Ovary (tissue), 7 donors: ENCODE measurements at regions not wholly inside any gene's neighbourhood (a gene's known extent, or its start where the extent isn't known, plus 50 kb on each side); places are given as distances from the start of the nearest gene placed in this dataset.
"Not testable (repeated sequence)": the region's sequence is repeated elsewhere in the genome, so short reads cannot be mapped to it uniquely, and the experiment has no call there.

Experiments used
- DNase-seq, 5 donors: peaks; one replicate each; pipeline ENCODE4 v3.0.0-alpha.2; 2019 to 2020
- H3K27ac ChIP-seq, 2 donors: fragments of 200-600 bp; one replicate each; pipeline versions ENCODE4 v1.5.1 to v1.8.0; 2019 to 2022
- H3K27me3 ChIP-seq: fragments of 200-600 bp; one replicate; pipeline ENCODE4 v1.8.0; 2022
- H3K36me3 ChIP-seq: fragments of 200-600 bp; sonication (generic); one replicate; pipeline ENCODE4 v1.5.1; 2019
- H3K4me1 ChIP-seq: one replicate; pipeline ENCODE4 v1.8.1; 2013; ENCODE audit warnings: mild to moderate bottlenecking, moderate library complexity; ENCODE audit not compliant: insufficient read depth
- H3K4me3 ChIP-seq: fragments of 200-600 bp; sonication (generic); one replicate; pipeline ENCODE4 v1.5.1; 2017
- H3K9me3 ChIP-seq, 2 donors: fragments of 200-600 bp in 1 of 2; sonication (generic) in 1 of 2; one replicate each; pipeline versions ENCODE4 v1.5.1 to v1.8.1; 2013 to 2019; ENCODE audit warnings: mild to moderate bottlenecking in 1 of 2, moderate library complexity in 1 of 2
- CTCF ChIP-seq, 3 donors: fragments of 450-650 bp in 2 of 3; fragments of 200-600 bp in 1 of 3; IDR thresholded peaks; one replicate each; pipeline versions ENCODE4 v1.5.1 to v1.8.0; 2016 to 2022; ENCODE audit warnings: antibody characterized with exemption in 3 of 3, mild to moderate bottlenecking in 1 of 3
- EP300 ChIP-seq: sonication (generic); formaldehyde crosslinking; IDR thresholded peaks from one replicate; pipeline ENCODE4 v1.6.1; 2017; ENCODE audit warnings: antibody characterized with exemption
- POLR2A ChIP-seq: fragments of 450-650 bp; IDR thresholded peaks from one replicate; pipeline ENCODE4 v1.6.1; 2017; ENCODE audit warnings: antibody characterized with exemption, mild to moderate bottlenecking, moderate library complexity
- WGBS, 3 donors: extraction: QIAGEN DNeasy Blood & Tissue Kit in 1 of 3; methylation state at CpG; one replicate each; pipeline versions ENCODE4 v1.1.5 to v1.1.7; 2013 to 2017; 5-methylcytosine and 5-hydroxymethylcytosine counted together
- intact Hi-C, 4 donors: fragments of 100-400 bp; cut with DNase I; formaldehyde crosslinking; loops; one replicate each; pipeline versions ENCODE4 v1.11.0 to v1.15.1; 2022 to 2023
- donor health status: DM: no; HTN: no; CAD: no; lungs with moderate emphysema.
- donor health status: DM: no; HTN: no; CAD: no.
- donor health status: Bipolar disorder and iron deficiency.
- donor health status: DM: no; HTN: no; CAD: no.
- donor health status: DM: yes; HTN: yes; CAD: no.

GRCh38 chr4:77348815-77349214, 191.8 kb downstream of the CCNG2 start:
- TF ChIP-seq POLR2A (no peak), CTCF (IDR thresholded peaks at IDR 0.05) (no peak), EP300 (no peak)
- no peaks in the 10 kb centered on the region for H3K27me3 ChIP-seq
- intact Hi-C loops: no loop called here
- no peak for DNase-seq
- H3K36me3 ChIP-seq: no peaks in the 10 kb centered on the region
- no peak overlapping the region for H3K27ac ChIP-seq
- no peak overlapping the region for H3K4me3 ChIP-seq
- no peaks in the 10 kb centered on the region for H3K9me3 ChIP-seq
- no peaks in the 10 kb centered on the region for H3K4me1 ChIP-seq

GRCh38 chr4:77349364-77349763, 192.4 kb downstream of the CCNG2 start:
- H3K27me3 ChIP-seq: no peaks in the 10 kb centered on the region
- H3K9me3 ChIP-seq: no peaks in the 10 kb centered on the region
- no peak for DNase-seq
- 74 to 87% (median 81%) methylated on average over 3 of the region's 3 CpGs for WGBS, 3 donors
- no peak overlapping the region for H3K27ac ChIP-seq
- H3K4me1 ChIP-seq: no peaks in the 10 kb centered on the region
- TF ChIP-seq POLR2A (no peak), EP300 (no peak), CTCF (IDR thresholded peaks at IDR 0.05) (no peak)
- intact Hi-C loops: no loop called here
- no peak overlapping the region for H3K4me3 ChIP-seq
- no peaks in the 10 kb centered on the region for H3K36me3 ChIP-seq

- no peak overlapping the region for H3K4me3 ChIP-seq
- DNase-seq: no peak
- no peaks in the 10 kb centered on the region for H3K4me1 ChIP-seq
- no peaks in the 10 kb centered on the region for H3K36me3 ChIP-seq
- TF ChIP-seq CTCF (IDR thresholded peaks at IDR 0.05) (no peak), POLR2A (no peak), EP300 (no peak)
- intact Hi-C loops: no loop called here
- no peaks in the 10 kb centered on the region for H3K9me3 ChIP-seq
- 75 to 84% (median 84%) methylated on average over 1 of the region's 1 CpG for WGBS, 3 donors
- no peak overlapping the region for H3K27ac ChIP-seq
- H3K27me3 ChIP-seq: no peaks in the 10 kb centered on the region
These were observed 192.8 kb downstream of the CCNG2 start for GRCh38 chr4:77349796-77350195.

- no peaks in the 10 kb centered on the region for H3K4me1 ChIP-seq
- no peaks in the 10 kb centered on the region for H3K36me3 ChIP-seq
- intact Hi-C loops: no loop called here
- WGBS, 3 donors: 88 to 97% (median 93%) methylated on average over 1 of the region's 1 CpG
- no peak for TF ChIP-seq EP300
- TF ChIP-seq POLR2A: no peak
- TF ChIP-seq CTCF (IDR thresholded peaks at IDR 0.05): no peak
- H3K4me3 ChIP-seq: no peak overlapping the region
- no peaks in the 10 kb centered on the region for H3K9me3 ChIP-seq
- no peak overlapping the region for H3K27ac ChIP-seq
- DNase-seq: no peak
- H3K27me3 ChIP-seq: no peaks in the 10 kb centered on the region
These were observed 195.2 kb downstream of the CCNG2 start for GRCh38 chr4:77352192-77352591.

- WGBS, 3 donors: 55 to 63% (median 59%) methylated on average over 4 to 5 of the region's 5 CpGs
These were observed 196.8 kb downstream of the CCNG2 start for GRCh38 chr4:77353724-77354315.

More at GRCh38 chr4:77353724-77354315, 196.8 kb downstream of the CCNG2 start:
- H3K4me1 ChIP-seq, H3K9me3 ChIP-seq, H3K36me3 ChIP-seq, H3K27ac ChIP-seq, H3K27me3 ChIP-seq, H3K4me3 ChIP-seq, DNase-seq, intact Hi-C loops: not testable (repeated sequence)
